Upper lobe of left lung (tissue), 4 donors: ENCODE measurements at regions not wholly inside any gene's neighbourhood (a gene's known extent, or its start where the extent isn't known, plus 50 kb on each side); places are given as distances from the start of the nearest gene placed in this dataset.

Source experiments
- CTCF ChIP-seq, 6 experiments: fragments of 450-650 bp in 4 of 6; fragments of 200-600 bp in 2 of 6; sonication (generic) in 2 of 6; IDR thresholded peaks; one replicate each; pipeline ENCODE4 v1.5.1; 2016 to 2019; ENCODE audit warnings: antibody characterized with exemption in 6 of 6
- EP300 ChIP-seq, 4 donors: sonication (generic); formaldehyde crosslinking; IDR thresholded peaks; one replicate each; pipeline ENCODE4 v1.5.1; 2017; ENCODE audit warnings: antibody characterized with exemption in 4 of 4, control low read depth in 2 of 4
- POLR2AphosphoS5 ChIP-seq, 2 donors: sonication (generic); formaldehyde crosslinking; IDR thresholded peaks; one replicate each; pipeline ENCODE4 v1.5.1; 2017; ENCODE audit warnings: antibody characterized with exemption in 2 of 2

- TF ChIP-seq POLR2AphosphoS5 (IDR thresholded peaks at IDR 0.05) (no peak), CTCF (IDR thresholded peaks at IDR 0.05) (no peak), EP300 (IDR thresholded peaks at IDR 0.05) (no peak)
These were observed 57.9 kb upstream of the NPTX2 start for GRCh38 chr7:98559219-98559618.
